ENCODE measurements at regions not wholly inside any gene's neighbourhood (a gene's known extent, or its start where the extent isn't known, plus 50 kb on each side); places are given as distances from the start of the nearest gene placed in this dataset.

DNA sequence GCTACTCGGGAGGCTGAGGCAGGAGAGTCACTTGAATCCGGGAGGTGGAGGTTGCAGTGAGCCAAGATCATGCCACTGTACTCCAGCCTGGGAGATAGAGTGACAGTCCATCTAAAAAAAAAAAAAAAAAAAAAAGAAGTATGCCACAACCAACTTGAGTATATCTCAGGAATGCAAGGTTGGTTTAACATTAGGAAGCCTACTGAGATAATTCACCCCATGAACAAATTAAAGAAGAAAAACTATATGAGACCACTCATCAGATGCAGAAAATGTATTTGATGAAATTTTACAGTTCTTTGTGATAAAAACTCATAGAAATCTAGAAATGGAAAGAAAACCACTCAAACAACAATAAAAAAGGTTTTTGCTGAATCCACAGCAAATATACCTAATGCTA, 373.8 kb downstream of the LMO4 start:
- Histone ChIP-seq H3K9me3 (peaks cover 3 to 41% (median 29%) of the 10 kb centered on the region in 8 donors), H3K27me3 (replicated peaks in 1 of 7) (no peaks in the 10 kb centered on the region), H3K27ac (no peak overlapping the region), H3K4me3 (no peak overlapping the region), H3K36me3 (no peaks in the 10 kb centered on the region), H3K4me1 (no peaks in the 10 kb centered on the region)
- TF ChIP-seq POLR2A (IDR thresholded peaks at IDR 0.05) (no peak), POLR2AphosphoS5 (IDR thresholded peaks at IDR 0.05) (no peak)
- TF ChIP-seq, protein P1, sequence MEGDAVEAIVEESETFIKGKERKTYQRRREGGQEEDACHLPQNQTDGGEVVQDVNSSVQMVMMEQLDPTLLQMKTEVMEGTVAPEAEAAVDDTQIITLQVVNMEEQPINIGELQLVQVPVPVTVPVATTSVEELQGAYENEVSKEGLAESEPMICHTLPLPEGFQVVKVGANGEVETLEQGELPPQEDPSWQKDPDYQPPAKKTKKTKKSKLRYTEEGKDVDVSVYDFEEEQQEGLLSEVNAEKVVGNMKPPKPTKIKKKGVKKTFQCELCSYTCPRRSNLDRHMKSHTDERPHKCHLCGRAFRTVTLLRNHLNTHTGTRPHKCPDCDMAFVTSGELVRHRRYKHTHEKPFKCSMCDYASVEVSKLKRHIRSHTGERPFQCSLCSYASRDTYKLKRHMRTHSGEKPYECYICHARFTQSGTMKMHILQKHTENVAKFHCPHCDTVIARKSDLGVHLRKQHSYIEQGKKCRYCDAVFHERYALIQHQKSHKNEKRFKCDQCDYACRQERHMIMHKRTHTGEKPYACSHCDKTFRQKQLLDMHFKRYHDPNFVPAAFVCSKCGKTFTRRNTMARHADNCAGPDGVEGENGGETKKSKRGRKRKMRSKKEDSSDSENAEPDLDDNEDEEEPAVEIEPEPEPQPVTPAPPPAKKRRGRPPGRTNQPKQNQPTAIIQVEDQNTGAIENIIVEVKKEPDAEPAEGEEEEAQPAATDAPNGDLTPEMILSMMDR (IDR thresholded peaks at IDR 0.05 in 8 of 11, conservative IDR thresholded peaks at IDR 0.05 in 3 of 11): no peak
- 82 to 95% (median 94%) methylated on average over 2 of the region's 2 CpGs for WGBS, 5 donors
- intact Hi-C loops (cut with DNase I; ENCODE audit: low total_unique reads): no loop called here
- DNase-seq: no peak

DNA sequence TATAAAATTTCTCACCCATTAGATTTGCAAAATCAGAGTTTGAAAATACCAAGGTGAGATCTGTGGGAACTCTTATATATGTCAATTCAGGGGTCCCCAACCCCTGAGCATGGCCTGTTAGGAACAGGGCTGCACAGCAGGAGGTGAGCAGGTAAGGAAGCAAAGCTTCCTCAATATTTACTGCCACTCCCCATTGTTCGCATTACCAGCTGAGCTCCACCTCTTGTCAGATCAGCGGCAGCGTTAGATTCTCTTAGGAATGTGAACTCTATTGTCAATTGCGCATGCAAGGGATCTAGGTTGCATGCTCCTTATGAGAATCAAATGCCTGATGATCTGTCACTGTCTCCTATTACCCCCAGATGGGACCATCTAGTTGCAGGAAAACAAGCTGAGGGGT, 376.6 kb downstream of the LMO4 start:
- no peak for DNase-seq
- H3K27me3 ChIP-seq (replicated peaks in 1 of 7): no peaks in the 10 kb centered on the region
- no peak overlapping the region for H3K27ac ChIP-seq
- no peaks in the 10 kb centered on the region for H3K36me3 ChIP-seq
- 92 to 99% (median 94%) methylated on average over 4 of the region's 4 CpGs for WGBS, 5 donors
- no peaks in the 10 kb centered on the region for H3K4me1 ChIP-seq
- no peak overlapping the region for H3K4me3 ChIP-seq
- intact Hi-C loops (cut with DNase I; ENCODE audit: low total_unique reads): no loop called here
- TF ChIP-seq, protein P1 (IDR thresholded peaks at IDR 0.05 in 8 of 11, conservative IDR thresholded peaks at IDR 0.05 in 3 of 11): no peak
- peaks cover 3 to 34% (median 26%) of the 10 kb centered on the region in 8 donors for H3K9me3 ChIP-seq

DNA sequence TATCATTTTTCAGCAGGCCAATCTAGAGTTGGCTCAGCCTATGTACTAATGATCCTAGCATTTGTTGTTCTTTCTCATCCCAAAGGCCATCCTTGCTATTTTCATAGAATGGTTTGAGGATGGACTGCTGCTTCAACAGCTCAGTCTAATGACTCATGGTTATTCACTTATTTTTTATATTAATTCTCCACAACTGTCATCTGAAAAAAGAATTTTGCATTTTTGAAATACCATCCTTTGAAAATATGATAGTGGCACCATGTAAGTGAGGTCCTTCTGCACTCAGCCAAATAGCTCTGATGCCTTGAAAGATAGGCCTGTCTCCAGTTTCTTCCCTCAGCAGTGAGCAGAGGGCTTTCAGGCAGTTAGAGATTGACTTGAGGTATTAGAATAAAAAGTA, 377.5 kb downstream of the LMO4 start:
- Histone ChIP-seq H3K27ac (no peak overlapping the region), H3K27me3 (replicated peaks in 1 of 7) (no peaks in the 10 kb centered on the region), H3K4me3 (no peak overlapping the region), H3K9me3 (peaks cover 3 to 25% (median 19%) of the 10 kb centered on the region in 8 donors), H3K4me1 (no peaks in the 10 kb centered on the region), H3K36me3 (no peaks in the 10 kb centered on the region)
- intact Hi-C loops (cut with DNase I; ENCODE audit: low total_unique reads): no loop called here
- DNase-seq: no peak
- TF ChIP-seq, protein P1 (IDR thresholded peaks at IDR 0.05 in 8 of 11, conservative IDR thresholded peaks at IDR 0.05 in 3 of 11): no peak
- TF ChIP-seq POLR2AphosphoS5 (IDR thresholded peaks at IDR 0.05) (no peak), POLR2A (IDR thresholded peaks at IDR 0.05) (no peak)

DNA sequence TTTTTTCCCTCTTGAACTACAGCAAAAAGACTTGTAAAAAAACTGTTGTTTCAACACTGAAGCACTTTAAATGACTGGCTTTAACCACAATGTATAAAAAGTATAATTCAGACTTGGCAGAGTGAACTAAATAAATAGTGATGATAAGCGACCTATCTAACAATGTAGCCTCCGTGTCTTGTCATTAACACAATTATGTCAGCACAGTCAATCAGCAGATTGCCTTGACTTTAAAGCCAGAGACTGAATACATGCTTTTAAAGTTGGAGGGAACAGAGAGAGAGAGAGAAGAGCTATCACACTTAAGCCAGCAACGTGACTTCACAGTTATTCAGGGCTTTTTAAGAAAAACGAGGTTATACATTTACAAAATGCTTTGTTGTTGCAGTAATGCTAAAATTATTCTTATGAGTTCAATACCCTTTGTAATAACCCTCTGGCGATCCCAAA, 378.1 kb downstream of the LMO4 start:
- Histone ChIP-seq H3K36me3 (no peaks in the 10 kb centered on the region), H3K27me3 (replicated peaks in 1 of 7) (no peaks in the 10 kb centered on the region), H3K9me3 (peaks cover 2 to 19% (median 14%) of the 10 kb centered on the region in 8 donors), H3K4me3 (no peak overlapping the region), H3K4me1 (no peaks in the 10 kb centered on the region), H3K27ac (no peak overlapping the region)
- WGBS, 5 donors: 78 to 81% (median 81%) methylated on average over 5 of the region's 5 CpGs
- TF ChIP-seq POLR2A (IDR thresholded peaks at IDR 0.05) (no peak), POLR2AphosphoS5 (IDR thresholded peaks at IDR 0.05) (no peak)
- TF ChIP-seq, protein P1 (IDR thresholded peaks at IDR 0.05 in 8 of 11, conservative IDR thresholded peaks at IDR 0.05 in 3 of 11): no peak
- no peak for DNase-seq
- intact Hi-C loops (cut with DNase I; ENCODE audit: low total_unique reads): no loop called here
